ENCODE measurements at regions not wholly inside any gene's neighbourhood (a gene's known extent, or its start where the extent isn't known, plus 50 kb on each side); places are given as distances from the start of the nearest gene placed in this dataset.

- ChIA-PET CTCF (no interaction called here), POLR2A (no interaction called here), RAD21 (ENCODE audit: low non-redundant PET in 1 of 2, low total read pairs in 2 of 2, uncharacterized antibody in 2 of 2, unreplicated experiment in 2 of 2) (no interaction called here)
- no peaks in the 10 kb centered on the region for H3K9me3 ChIP-seq (ENCODE audit: control insufficient read depth in 1 of 2, insufficient read depth in 1 of 2, low read depth in 1 of 2, low read length in 2 of 2)
- ATAC-seq (no peak), DNase-seq (ENCODE audit: low read depth, low spot score) (no peak)
- BruUV-seq (replicated peaks): no TSS peak
- H3K79me2 ChIP-seq (ENCODE audit: insufficient read depth, low read length): no peaks in the 10 kb centered on the region
- no peak overlapping the region for H3K27ac ChIP-seq (ENCODE audit: low read depth, low read length)
- peaks cover 26% of the 10 kb centered on the region for H3K27me3 ChIP-seq (ENCODE audit: insufficient read depth, low read length)
- H3K4me2 ChIP-seq (ENCODE audit: low read length): no peak overlapping the region
- H3K9me2 ChIP-seq (ENCODE audit: insufficient read depth): no peaks in the 10 kb centered on the region
- H4K20me1 ChIP-seq (ENCODE audit: insufficient read depth): no peaks in the 10 kb centered on the region
- no peak overlapping the region for H3K9ac ChIP-seq (ENCODE audit: low read length)
- H3K4me1 ChIP-seq (ENCODE audit: control insufficient read depth in 1 of 2, insufficient read depth in 2 of 2, low read length in 2 of 2): peaks cover 0 to 5% of the 10 kb centered on the region in 2 experiments; a peak in 2 of 4 replicates
- intact Hi-C loops (cut with micrococcal nuclease): no loop called here
- H3K4me3 ChIP-seq (replicated peaks in 1 of 2; ENCODE audit: low read depth in 1 of 2, low read length in 2 of 2): no peak overlapping the region
- TF ChIP-seq MAX (IDR thresholded peaks at IDR 0.05) (no peak), CEBPB (IDR thresholded peaks at IDR 0.05; ENCODE audit: low read depth) (no peak), SIN3A (IDR thresholded peaks at IDR 0.05; ENCODE audit: low read depth) (no peak), EGR1 (IDR thresholded peaks at IDR 0.05; ENCODE audit: low read depth) (no peak), ZBTB33 (IDR thresholded peaks at IDR 0.05; ENCODE audit: extremely low read depth, insufficient replicate concordance, low read length) (no peak), POLR2A (IDR thresholded peaks at IDR 0.05; ENCODE audit: borderline replicate concordance, extremely low read depth, insufficient read depth, insufficient read length) (no peak)
- H2AFZ ChIP-seq (ENCODE audit: low read depth, low read length, poor library complexity, severe bottlenecking): no peak overlapping the region
- no peaks in the 10 kb centered on the region for H3K36me3 ChIP-seq (ENCODE audit: control insufficient read depth in 1 of 2, insufficient read depth in 2 of 2, low read length in 2 of 2)
Observed at GRCh38 chr3:134713671-134714070, 62.8 kb upstream of the KY start.

- H3K4me2 ChIP-seq (ENCODE audit: low read length): no peak overlapping the region
- BruUV-seq (replicated peaks): no TSS peak
- H3K9me2 ChIP-seq (ENCODE audit: insufficient read depth): no peaks in the 10 kb centered on the region
- no peaks in the 10 kb centered on the region for H3K9me3 ChIP-seq (ENCODE audit: control insufficient read depth in 1 of 2, insufficient read depth in 1 of 2, low read depth in 1 of 2, low read length in 2 of 2)
- H3K36me3 ChIP-seq (ENCODE audit: control insufficient read depth in 1 of 2, insufficient read depth in 2 of 2, low read length in 2 of 2): no peaks in the 10 kb centered on the region
- intact Hi-C loops (cut with micrococcal nuclease): no loop called here
- H2AFZ ChIP-seq (ENCODE audit: low read depth, low read length, poor library complexity, severe bottlenecking): no peak overlapping the region
- no peak overlapping the region for H3K4me3 ChIP-seq (replicated peaks in 1 of 2; ENCODE audit: low read depth in 1 of 2, low read length in 2 of 2)
- no peak overlapping the region for H3K27ac ChIP-seq (ENCODE audit: low read depth, low read length)
- no peaks in the 10 kb centered on the region for H4K20me1 ChIP-seq (ENCODE audit: insufficient read depth)
- ChIA-PET POLR2A (no interaction called here), RAD21 (ENCODE audit: low non-redundant PET in 1 of 2, low total read pairs in 2 of 2, uncharacterized antibody in 2 of 2, unreplicated experiment in 2 of 2) (no interaction called here), CTCF (no interaction called here)
- no peaks in the 10 kb centered on the region for H3K79me2 ChIP-seq (ENCODE audit: insufficient read depth, low read length)
- no peak overlapping the region for H3K9ac ChIP-seq (ENCODE audit: low read length)
- H3K27me3 ChIP-seq (ENCODE audit: insufficient read depth, low read length): peaks cover 61% of the 10 kb centered on the region
- DNase-seq (ENCODE audit: low read depth, low spot score) (no peak), ATAC-seq (no peak)
- no peaks in the 10 kb centered on the region for H3K4me1 ChIP-seq (ENCODE audit: control insufficient read depth in 1 of 2, insufficient read depth in 2 of 2, low read length in 2 of 2)
- TF ChIP-seq SRF (IDR thresholded peaks at IDR 0.05; ENCODE audit: low read depth) (no peak), ZFX (IDR thresholded peaks at IDR 0.05) (no peak), YY1 (IDR thresholded peaks at IDR 0.05; ENCODE audit: extremely low read depth, insufficient replicate concordance, low read depth, low read length) (no peak), FOSL1 (IDR thresholded peaks at IDR 0.05; ENCODE audit: low read depth) (no peak), SP1 (IDR thresholded peaks at IDR 0.05; ENCODE audit: low read depth) (no peak), ZNF274 (IDR thresholded peaks at IDR 0.05; ENCODE audit: low read depth, low read length) (no peak), EGR1 (IDR thresholded peaks at IDR 0.05; ENCODE audit: low read depth) (no peak), POLR2A (IDR thresholded peaks at IDR 0.05; ENCODE audit: borderline replicate concordance, extremely low read depth, insufficient read depth, insufficient read length) (no peak), ATF3 (IDR thresholded peaks at IDR 0.05) (no peak), TCF7L2 (IDR thresholded peaks at IDR 0.05; ENCODE audit: borderline replicate concordance, extremely low read depth, insufficient read depth, insufficient read length) (no peak), REST (IDR thresholded peaks at IDR 0.05; ENCODE audit: low read depth) (no peak)
Observed at GRCh38 chr3:134718726-134719125, 67.9 kb upstream of the KY start.
